ENCODE measurements at regions not wholly inside any gene's neighbourhood (a gene's known extent, or its start where the extent isn't known, plus 50 kb on each side); places are given as distances from the start of the nearest gene placed in this dataset.

DNA sequence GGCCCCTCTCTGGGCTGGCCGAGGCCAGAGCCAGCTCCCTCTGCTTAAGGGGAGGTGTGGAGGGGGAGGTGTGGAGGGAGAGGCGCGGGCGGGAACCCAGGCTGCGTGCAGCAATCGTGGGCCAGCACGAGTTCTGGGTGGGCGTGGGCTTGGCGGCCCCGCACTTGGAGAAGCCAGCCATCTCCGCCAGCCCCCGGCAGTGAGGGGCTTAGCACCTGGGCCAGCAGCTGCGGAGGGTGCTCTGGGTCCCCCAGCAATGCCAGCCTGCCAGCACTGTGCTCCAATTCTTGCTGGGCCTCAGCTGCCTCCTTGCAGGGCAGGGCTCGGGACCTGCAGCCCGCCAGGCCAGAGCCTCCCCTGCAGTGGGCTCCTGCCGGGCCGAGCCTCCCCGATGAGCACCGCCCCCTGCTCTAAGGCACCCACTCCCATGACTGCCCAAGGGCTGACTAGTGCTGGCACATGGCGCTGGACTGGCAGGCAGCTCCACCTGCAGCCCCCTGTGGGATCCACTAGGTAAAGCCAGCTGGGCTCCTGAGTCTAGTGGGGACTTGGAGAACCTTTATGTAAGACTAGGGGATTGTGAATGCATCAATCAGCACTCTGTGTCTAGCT lies 96.7 kb upstream of the OR9G4 start:
- H3K9me3 Mint-ChIP-seq = peaks cover 23% of the 10 kb centered on the region
- H3K36me3 Mint-ChIP-seq = peaks cover 8% of the 10 kb centered on the region
- ChIA-PET POLR2A (no interaction called here), CTCF (interaction anchor here (1.2 kb wide), 1 partner anchor 404 kb away, joined by 4 read pairs; no protein-coding TSS in a partner anchor)
- TF ChIP-seq KAT7 (CRISPR knock-in tag; IDR thresholded peaks at IDR 0.05; ENCODE audit: borderline replicate concordance) = no peak
- DNase-seq (ENCODE audit: low spot score) (no peak), ATAC-seq (no peak)
- no peak overlapping the region for H3K27ac Mint-ChIP-seq
- no peaks in the 10 kb centered on the region for H3K27me3 Mint-ChIP-seq (ENCODE audit: low read depth)
- H3K4me1 Mint-ChIP-seq = no peaks in the 10 kb centered on the region
- no peak overlapping the region for H3K4me3 Mint-ChIP-seq

- CTCF ChIA-PET = interaction anchor here (4.9 kb wide), 1 partner anchor 407 kb away, joined by 106 read pairs; no protein-coding TSS in a partner anchor
- Mint-ChIP-seq H3K9me3 (peaks cover 21% of the 10 kb centered on the region), H3K4me3 (no peak overlapping the region), H3K27ac (no peak overlapping the region), H3K27me3 (ENCODE audit: low read depth) (no peaks in the 10 kb centered on the region), H3K36me3 (peaks cover 8% of the 10 kb centered on the region), H3K4me1 (no peaks in the 10 kb centered on the region)
- DNase-seq (ENCODE audit: low spot score) = no peak
- POLR2A ChIA-PET = no interaction called here
- ATAC-seq = no peak
- no peak for TF ChIP-seq RELA (CRISPR knock-in tag; IDR thresholded peaks at IDR 0.05; ENCODE audit: borderline replicate concordance)
- TF ChIP-seq ZNF121 (CRISPR knock-in tag; IDR thresholded peaks at IDR 0.05) = no peak
- TF ChIP-seq CREB1 (CRISPR knock-in tag; IDR thresholded peaks at IDR 0.05) = no peak
- TF ChIP-seq ATF2 (CRISPR knock-in tag; IDR thresholded peaks at IDR 0.05; ENCODE audit: borderline replicate concordance, low read depth) = no peak
- no peak for TF ChIP-seq FOXK1 (CRISPR knock-in tag; IDR thresholded peaks at IDR 0.05)
- TF ChIP-seq ARID4B (CRISPR knock-in tag; IDR thresholded peaks at IDR 0.05; ENCODE audit: borderline replicate concordance) = no peak
- TF ChIP-seq ZNF671 (CRISPR knock-in tag; IDR thresholded peaks at IDR 0.05) = no peak
- TF ChIP-seq, protein P1, sequence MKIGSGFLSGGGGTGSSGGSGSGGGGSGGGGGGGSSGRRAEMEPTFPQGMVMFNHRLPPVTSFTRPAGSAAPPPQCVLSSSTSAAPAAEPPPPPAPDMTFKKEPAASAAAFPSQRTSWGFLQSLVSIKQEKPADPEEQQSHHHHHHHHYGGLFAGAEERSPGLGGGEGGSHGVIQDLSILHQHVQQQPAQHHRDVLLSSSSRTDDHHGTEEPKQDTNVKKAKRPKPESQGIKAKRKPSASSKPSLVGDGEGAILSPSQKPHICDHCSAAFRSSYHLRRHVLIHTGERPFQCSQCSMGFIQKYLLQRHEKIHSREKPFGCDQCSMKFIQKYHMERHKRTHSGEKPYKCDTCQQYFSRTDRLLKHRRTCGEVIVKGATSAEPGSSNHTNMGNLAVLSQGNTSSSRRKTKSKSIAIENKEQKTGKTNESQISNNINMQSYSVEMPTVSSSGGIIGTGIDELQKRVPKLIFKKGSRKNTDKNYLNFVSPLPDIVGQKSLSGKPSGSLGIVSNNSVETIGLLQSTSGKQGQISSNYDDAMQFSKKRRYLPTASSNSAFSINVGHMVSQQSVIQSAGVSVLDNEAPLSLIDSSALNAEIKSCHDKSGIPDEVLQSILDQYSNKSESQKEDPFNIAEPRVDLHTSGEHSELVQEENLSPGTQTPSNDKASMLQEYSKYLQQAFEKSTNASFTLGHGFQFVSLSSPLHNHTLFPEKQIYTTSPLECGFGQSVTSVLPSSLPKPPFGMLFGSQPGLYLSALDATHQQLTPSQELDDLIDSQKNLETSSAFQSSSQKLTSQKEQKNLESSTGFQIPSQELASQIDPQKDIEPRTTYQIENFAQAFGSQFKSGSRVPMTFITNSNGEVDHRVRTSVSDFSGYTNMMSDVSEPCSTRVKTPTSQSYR (CRISPR knock-in tag; IDR thresholded peaks at IDR 0.05) = no peak
- TF ChIP-seq AFF4 (CRISPR knock-in tag; IDR thresholded peaks at IDR 0.05; ENCODE audit: borderline replicate concordance) = no peak
- no peak for TF ChIP-seq PREB (CRISPR knock-in tag; IDR thresholded peaks at IDR 0.05; ENCODE audit: borderline replicate concordance)
- no peak for TF ChIP-seq GRHL2 (CRISPR knock-in tag; IDR thresholded peaks at IDR 0.05; ENCODE audit: insufficient replicate concordance, severe bottlenecking)
- TF ChIP-seq ZNF396 (CRISPR knock-in tag; IDR thresholded peaks at IDR 0.05; ENCODE audit: borderline replicate concordance) = no peak
- no peak for TF ChIP-seq ZNF232 (CRISPR knock-in tag; IDR thresholded peaks at IDR 0.05)
- no peak for TF ChIP-seq AR (CRISPR knock-in tag; IDR thresholded peaks at IDR 0.05)
- no peak for TF ChIP-seq NFATC4 (CRISPR knock-in tag; IDR thresholded peaks at IDR 0.05)
- no peak for TF ChIP-seq TP53 (CRISPR knock-in tag; IDR thresholded peaks at IDR 0.05)
- no peak for TF ChIP-seq ZBTB21 (CRISPR knock-in tag; IDR thresholded peaks at IDR 0.05; ENCODE audit: borderline replicate concordance)
Measured at GRCh38 chr11:56843816-56844215, 95.3 kb upstream of the OR9G4 start.
